GM21381 (cell line): ENCODE measurements at regions not wholly inside any gene's neighbourhood (a gene's known extent, or its start where the extent isn't known, plus 50 kb on each side); places are given as distances from the start of the nearest gene placed in this dataset.

Source experiments
- ATAC-seq: cut with Tn5 transposase; IDR thresholded peaks from one replicate; pipeline ENCODE4 v1.9.1; 2021; ENCODE audit warnings: mild to moderate bottlenecking, moderate library complexity; ENCODE audit not compliant: unreplicated experiment

DNA sequence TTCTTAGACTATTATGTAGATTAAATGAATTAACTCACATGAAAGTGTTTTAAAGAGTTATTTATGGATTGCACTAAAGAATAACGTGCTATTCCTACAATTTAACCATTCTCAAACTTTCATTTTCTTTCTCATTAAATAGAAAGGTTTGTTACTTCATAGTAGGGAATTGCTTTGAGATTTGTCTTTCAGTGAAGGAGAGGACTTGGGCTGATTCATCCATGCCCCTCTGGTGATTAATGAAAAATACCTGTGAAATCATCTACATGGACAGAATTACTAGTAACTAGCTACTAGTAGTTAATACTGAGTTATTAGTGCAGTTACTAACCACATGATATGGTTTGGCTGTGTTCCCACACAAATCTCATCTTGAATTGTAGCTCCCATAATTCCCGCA is 275.8 kb upstream of the CDH20 start:
- no peak for ATAC-seq

DNA sequence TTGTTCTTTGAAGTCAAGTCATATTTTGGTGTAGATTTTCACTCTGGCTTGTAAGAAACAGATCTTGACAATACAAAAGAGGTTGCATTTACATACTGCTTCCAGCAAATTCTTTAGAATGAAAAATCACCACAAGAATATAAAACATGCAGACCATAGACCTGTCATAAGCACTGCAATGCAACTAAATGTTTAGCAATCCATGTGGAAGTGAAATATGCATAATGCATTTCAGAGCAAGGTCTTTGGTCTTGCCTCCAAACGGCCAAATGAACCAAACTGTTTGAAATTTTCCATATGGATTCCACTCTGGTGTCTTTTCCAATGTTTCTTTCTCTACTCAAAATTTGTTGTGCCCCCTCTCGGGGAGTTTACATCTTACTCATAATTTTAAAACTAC is 271.0 kb upstream of the CDH20 start:
- no peak for ATAC-seq

- no peak for ATAC-seq
These were observed 268.3 kb upstream of the CDH20 start for GRCh38 chr18:61064911-61065310.

DNA sequence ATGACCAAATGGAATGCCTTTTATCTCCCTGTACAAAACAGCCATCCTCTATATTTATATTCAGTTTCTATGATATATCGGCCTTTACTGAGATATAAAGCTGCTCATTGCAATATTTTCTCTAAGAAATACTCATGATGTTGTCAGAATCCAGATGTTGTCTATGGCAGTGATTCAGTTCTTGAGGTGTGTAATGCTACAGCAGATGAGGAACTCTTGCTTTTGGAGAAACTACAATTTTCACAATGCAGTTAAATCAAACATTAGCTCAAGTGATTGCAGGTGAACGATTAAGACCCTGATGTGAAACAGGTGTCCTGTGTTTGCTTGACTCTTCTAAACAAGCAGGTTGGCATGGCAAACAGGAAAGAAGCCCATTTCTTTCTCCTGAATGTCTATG is 256.2 kb upstream of the CDH20 start:
- no peak for ATAC-seq

GRCh38 chr18:61079714-61080113 is 253.5 kb upstream of the CDH20 start:
- no peak for ATAC-seq

- no peak for ATAC-seq
These were observed 252.2 kb upstream of the CDH20 start for GRCh38 chr18:61080954-61081528.

- ATAC-seq: no peak
These were observed 250.1 kb upstream of the CDH20 start for GRCh38 chr18:61082976-61083630.

GRCh38 chr18:61085036-61085435 is 248.2 kb upstream of the CDH20 start:
- ATAC-seq: no peak

GRCh38 chr18:61085761-61086160 is 247.5 kb upstream of the CDH20 start:
- ATAC-seq: no peak

DNA sequence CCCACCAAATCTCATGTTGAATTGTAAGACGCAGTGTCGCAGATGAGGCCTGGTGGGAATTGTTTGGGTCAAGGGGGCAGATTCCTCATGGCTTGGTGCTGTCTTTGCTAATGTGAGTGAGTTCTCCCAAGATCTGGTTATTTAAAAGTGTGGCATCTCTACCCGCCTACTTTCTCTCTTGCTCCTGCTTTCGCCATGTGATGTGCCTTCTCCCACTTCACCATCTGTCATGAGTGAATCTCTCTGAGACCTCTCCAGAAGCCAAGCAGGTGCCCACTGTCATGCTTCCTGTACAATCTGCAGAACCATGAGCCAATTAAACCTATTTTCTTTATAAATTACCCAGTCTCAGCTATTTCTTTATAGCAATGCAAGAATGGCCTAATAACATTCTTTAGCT is 246.6 kb upstream of the CDH20 start:
- no peak for ATAC-seq

GRCh38 chr18:61091379-61091778 is 241.9 kb upstream of the CDH20 start:
- ATAC-seq: no peak

- no peak for ATAC-seq
These were observed 239.3 kb upstream of the CDH20 start for GRCh38 chr18:61093965-61094364.

DNA sequence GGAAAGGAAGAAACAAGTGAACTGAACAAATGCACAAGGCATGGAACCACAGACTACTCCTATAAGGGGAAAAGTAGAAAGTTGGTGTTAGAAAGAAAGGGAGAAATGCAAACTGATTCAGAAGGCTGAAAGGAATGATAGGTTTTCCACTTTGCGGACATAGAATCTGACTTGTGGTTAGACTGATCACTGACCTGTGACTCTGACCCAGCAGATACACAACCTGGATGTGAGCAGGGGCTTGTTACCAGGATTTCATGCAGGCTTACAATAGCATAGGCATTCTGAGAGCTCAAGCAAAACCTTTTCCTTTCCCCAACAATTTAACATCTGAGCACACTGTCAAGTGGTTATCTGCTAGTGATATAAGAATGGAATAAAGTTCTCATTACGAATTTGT is 237.0 kb upstream of the CDH20 start:
- no peak for ATAC-seq

DNA sequence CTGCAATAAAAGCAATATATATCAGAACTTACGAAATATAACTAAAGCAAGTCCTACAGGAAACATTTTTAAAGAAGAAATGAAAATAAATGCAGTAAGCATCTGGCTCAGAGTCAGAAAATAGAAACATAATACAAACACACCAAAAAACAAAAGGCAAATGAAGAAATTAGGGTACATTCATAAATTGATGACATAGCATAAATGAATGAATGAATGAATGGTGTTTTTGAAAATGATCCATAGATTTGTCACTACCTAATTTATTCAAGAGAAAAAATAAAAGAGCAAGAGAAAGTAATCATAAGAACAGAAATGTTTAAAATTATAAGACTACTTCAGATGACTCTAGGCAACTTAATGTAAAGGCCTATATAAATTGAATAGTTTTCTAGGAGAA is 226.1 kb upstream of the CDH20 start:
- ATAC-seq: no peak

DNA sequence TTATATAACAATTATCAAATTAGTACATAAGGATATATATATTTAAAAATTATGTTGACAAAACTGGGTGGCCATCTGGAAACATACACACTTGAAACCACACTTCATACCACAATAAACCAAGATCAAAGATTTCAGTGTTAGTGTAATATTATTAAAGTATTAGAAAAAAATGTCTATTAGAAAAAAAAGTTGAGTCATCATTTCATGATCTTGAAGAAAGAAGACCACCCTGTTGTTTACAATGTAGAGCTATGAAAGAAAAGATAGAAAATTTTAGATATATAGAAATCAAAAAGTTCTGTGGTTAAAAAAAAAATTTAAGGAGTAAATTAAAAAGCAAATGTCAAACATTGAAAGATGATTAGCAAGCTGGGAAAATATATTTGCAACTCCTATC is 224.5 kb upstream of the CDH20 start:
- ATAC-seq: no peak

- ATAC-seq: no peak
These were observed 209.9 kb upstream of the CDH20 start for GRCh38 chr18:61123309-61123708.

DNA sequence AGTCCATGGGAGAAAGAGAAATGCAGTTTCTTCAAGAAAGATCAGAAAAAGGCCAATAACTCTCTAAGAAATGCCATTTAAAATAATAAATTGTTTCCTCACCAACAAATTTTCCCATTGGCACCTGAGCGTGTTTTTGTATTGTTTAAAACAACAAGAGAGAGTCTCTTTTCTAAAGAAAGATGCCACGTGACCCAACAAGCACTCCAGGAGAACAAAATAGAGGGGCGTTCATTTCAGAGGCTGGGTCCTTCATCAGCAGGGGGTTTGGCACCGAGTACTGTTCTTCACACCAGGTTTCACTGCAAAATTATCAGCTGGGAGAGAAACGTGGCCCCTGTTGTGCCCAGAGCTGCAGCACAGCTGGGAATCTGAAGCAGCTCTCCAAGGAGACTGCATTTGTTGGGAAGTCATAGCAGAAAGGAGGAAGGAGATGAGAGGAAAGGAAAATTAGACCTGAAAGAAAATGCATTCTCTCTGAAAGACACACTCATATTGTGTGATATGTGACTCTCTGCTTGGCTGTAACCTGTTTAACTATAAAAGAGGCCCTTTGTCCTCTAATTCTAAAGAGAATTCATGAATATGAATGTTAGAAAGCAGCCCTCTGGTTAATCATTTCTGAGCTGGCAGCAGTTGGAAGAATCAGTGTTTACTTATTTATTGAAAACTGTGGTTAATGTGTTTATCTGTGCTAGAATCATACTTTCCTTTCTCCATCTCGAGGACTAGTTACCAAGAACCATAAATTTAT is 205.3 kb upstream of the CDH20 start:
- ATAC-seq: no peak

DNA sequence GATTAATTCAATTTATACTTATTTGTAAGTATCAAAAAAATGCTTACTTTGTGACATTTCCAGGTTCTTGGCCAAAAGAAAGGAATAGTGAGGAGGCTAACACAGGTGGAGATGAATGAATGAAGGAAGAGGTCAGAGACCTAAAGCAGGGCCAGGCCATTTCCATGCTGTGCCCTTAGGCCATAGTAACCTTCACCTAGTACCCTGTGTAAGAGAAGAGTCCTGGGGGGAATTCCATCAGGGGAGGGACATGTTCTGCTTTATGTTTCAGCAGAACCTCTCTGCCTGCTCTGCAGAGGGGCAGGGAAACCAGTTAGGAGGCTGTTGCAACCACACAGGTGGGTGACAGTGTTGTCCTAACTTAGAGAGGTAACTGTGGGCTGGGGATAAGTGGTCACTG is 204.2 kb upstream of the CDH20 start:
- no peak for ATAC-seq

GRCh38 chr18:61132031-61132430 is 201.2 kb upstream of the CDH20 start:
- ATAC-seq: no peak

GRCh38 chr18:61133783-61134182 is 199.4 kb upstream of the CDH20 start:
- ATAC-seq: no peak

GRCh38 chr18:61136711-61137251 is 196.4 kb upstream of the CDH20 start:
- no peak for ATAC-seq

- ATAC-seq: no peak
These were observed 191.5 kb upstream of the CDH20 start for GRCh38 chr18:61141691-61142090.
